Mesenchymal stem cell (in vitro differentiated cells and primary cell): ENCODE measurements at regions not wholly inside any gene's neighbourhood (a gene's known extent, or its start where the extent isn't known, plus 50 kb on each side); places are given as distances from the start of the nearest gene placed in this dataset.

Experiments
- DNase-seq: peaks from one replicate; pipeline ENCODE4 v3.0.0-alpha.2; 2013
- H2AFZ ChIP-seq: one replicate; pipeline ENCODE4 v1.6.1; 2013; ENCODE audit warnings: low read depth, mild to moderate bottlenecking, control low read depth, inconsistent platforms, low read length, moderate library complexity
- H2AK5ac ChIP-seq: 2 replicates; pipeline ENCODE4 v1.6.1; 2013; ENCODE audit warnings: low read length, moderate library complexity, mild to moderate bottlenecking, inconsistent platforms; ENCODE audit not compliant: severe bottlenecking
- H2BK120ac ChIP-seq: one replicate; pipeline ENCODE4 v1.6.1; 2013; ENCODE audit warnings: low read depth, mild to moderate bottlenecking, inconsistent platforms, low read length, moderate library complexity
- H2BK12ac ChIP-seq, 2 experiments: one replicate each; pipeline ENCODE4 v1.6.1; 2013; ENCODE audit warnings: inconsistent platforms in 2 of 2, low read length in 2 of 2, mild to moderate bottlenecking in 2 of 2, moderate library complexity in 2 of 2, control low read depth in 1 of 2
- H2BK15ac ChIP-seq: one replicate; pipeline ENCODE4 v1.6.1; 2013; ENCODE audit warnings: mild to moderate bottlenecking, low read depth, inconsistent platforms; ENCODE audit not compliant: poor library complexity, severe bottlenecking
- H2BK5ac ChIP-seq: 2 replicates; pipeline ENCODE4 v1.6.1; 2013; ENCODE audit warnings: low read depth, mild to moderate bottlenecking, low read length, control low read depth, inconsistent platforms; ENCODE audit not compliant: poor library complexity, severe bottlenecking
- H3K14ac ChIP-seq, 2 experiments: one replicate each; pipeline ENCODE4 v1.6.1; 2013; ENCODE audit warnings: inconsistent platforms in 2 of 2, low read length in 2 of 2, control low read depth in 1 of 2, mild to moderate bottlenecking in 1 of 2, moderate library complexity in 1 of 2
- H3K18ac ChIP-seq, 2 experiments: one replicate each; pipeline ENCODE4 v1.6.1; 2013; ENCODE audit warnings: inconsistent platforms in 2 of 2, low read length in 2 of 2, control low read depth in 1 of 2, low read depth in 1 of 2, mild to moderate bottlenecking in 1 of 2
- H3K23ac ChIP-seq, 2 experiments: one replicate each; pipeline ENCODE4 v1.6.1; 2013; ENCODE audit warnings: inconsistent platforms in 2 of 2, low read length in 2 of 2, mild to moderate bottlenecking in 2 of 2, moderate library complexity in 2 of 2, control low read depth in 1 of 2
- H3K27ac ChIP-seq: 2 replicates; pipeline ENCODE4 v1.5.1; 2013; ENCODE audit warnings: mild to moderate bottlenecking, moderate library complexity, low read length, control low read depth, inconsistent platforms; ENCODE audit not compliant: poor library complexity, severe bottlenecking
- H3K27me3 ChIP-seq, 2 experiments: 2 replicates each; pipeline versions ENCODE4 v1.6.1 to v1.7.0; 2013; ENCODE audit warnings: low read length in 2 of 2, mild to moderate bottlenecking in 2 of 2, moderate library complexity in 2 of 2, control low read depth in 1 of 2, inconsistent platforms in 1 of 2; ENCODE audit not compliant: control insufficient read depth in 1 of 2, insufficient read depth in 1 of 2
- H3K36me3 ChIP-seq, 2 experiments: 2 replicates each; pipeline versions ENCODE4 v1.6.1 to v1.7.0; 2013; ENCODE audit warnings: low read length in 2 of 2, control low read depth in 1 of 2, inconsistent platforms in 1 of 2, low read depth in 1 of 2, mild to moderate bottlenecking in 1 of 2; ENCODE audit not compliant: insufficient read depth in 2 of 2, control insufficient read depth in 1 of 2
- H3K4ac ChIP-seq, 2 experiments: one replicate each; pipeline ENCODE4 v1.6.1; 2013; ENCODE audit warnings: inconsistent platforms in 2 of 2, low read length in 2 of 2, mild to moderate bottlenecking in 2 of 2, moderate library complexity in 2 of 2, control low read depth in 1 of 2, low read depth in 1 of 2
- H3K4me1 ChIP-seq: 2 replicates; pipeline ENCODE4 v1.6.1; 2013; ENCODE audit warnings: low read depth, low read length, control low read depth; ENCODE audit not compliant: control insufficient read depth, insufficient read depth
- H3K4me2 ChIP-seq: 2 replicates; pipeline ENCODE4 v1.6.1; 2013; ENCODE audit warnings: low read length, mild to moderate bottlenecking, inconsistent platforms; ENCODE audit not compliant: poor library complexity, severe bottlenecking
- H3K4me3 ChIP-seq, 2 experiments: 2 replicates each; pipeline versions ENCODE4 v1.5.1 to v1.7.0; 2013; ENCODE audit warnings: low read length in 2 of 2, mild to moderate bottlenecking in 2 of 2, control low read depth in 1 of 2, low read depth in 1 of 2; ENCODE audit not compliant: insufficient read depth in 1 of 2
- H3K79me1 ChIP-seq: replicated peaks from 2 replicates; pipeline ENCODE4 v1.6.1; 2013; ENCODE audit warnings: mild to moderate bottlenecking, control low read depth, low read length, inconsistent platforms; ENCODE audit not compliant: poor library complexity, severe bottlenecking
- H3K9ac ChIP-seq: 2 replicates; pipeline ENCODE4 v1.7.0; 2013; ENCODE audit warnings: mild to moderate bottlenecking, low read length, moderate library complexity
- H3K9me3 ChIP-seq: 2 replicates; pipeline ENCODE4 v1.7.0; 2013; ENCODE audit warnings: mild to moderate bottlenecking, low read length; ENCODE audit not compliant: control insufficient read depth
- H4K8ac ChIP-seq: one replicate; pipeline ENCODE4 v1.6.1; 2013; ENCODE audit warnings: inconsistent platforms, mild to moderate bottlenecking, low read length, moderate library complexity
- H4K91ac ChIP-seq: one replicate; pipeline ENCODE4 v1.6.1; 2013; ENCODE audit warnings: mild to moderate bottlenecking, low read length, inconsistent platforms
- WGBS: methylation state at CpG from one replicate; pipeline ENCODE4 v1.1.7; 2013; ENCODE audit warnings: mixed read lengths; 5-methylcytosine and 5-hydroxymethylcytosine counted together

DNA sequence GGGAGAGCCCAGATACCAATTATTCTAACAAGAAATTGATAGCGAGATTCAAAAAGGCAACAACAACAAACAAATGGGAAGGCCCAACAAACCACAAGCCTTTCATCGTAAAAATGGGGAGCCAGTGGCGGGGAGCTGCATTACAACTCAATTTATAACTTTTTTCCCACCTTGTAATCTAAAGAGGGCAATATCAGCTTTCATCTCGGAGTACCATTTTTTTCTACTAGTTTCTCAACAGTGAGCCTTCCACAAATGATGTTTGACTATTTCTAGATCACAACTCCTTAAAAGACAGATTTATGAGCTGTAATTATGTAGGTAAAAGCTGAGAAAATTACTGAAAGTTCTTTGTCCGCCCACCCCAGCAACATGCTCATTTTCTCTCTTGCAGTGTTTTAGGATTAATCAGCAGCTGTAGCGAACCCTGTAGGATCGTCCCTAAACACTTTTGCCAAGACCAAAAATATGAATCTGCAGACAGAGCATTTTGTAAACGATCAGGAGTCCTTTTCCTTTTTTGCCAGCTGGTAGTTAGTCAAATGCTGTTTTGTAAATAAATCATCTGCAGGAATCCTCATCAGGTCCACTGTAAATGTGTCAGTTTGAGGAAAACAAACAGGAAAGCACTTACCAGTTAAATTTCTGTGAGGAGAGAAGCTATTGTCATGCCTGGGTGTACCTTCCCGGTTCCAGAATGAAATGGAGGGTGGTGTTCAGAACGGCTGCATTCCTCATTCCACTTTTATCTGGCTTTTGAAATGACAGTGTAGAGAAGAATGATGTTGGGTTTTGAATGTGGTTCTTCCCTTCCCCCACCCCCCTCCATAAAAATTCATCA is 53.2 kb downstream of the EEF1B2 start:
- Histone ChIP-seq H3K18ac (no peak overlapping the region), H3K23ac (no peak overlapping the region), H3K4me3 (peak overlapping the region in 1 of 2 experiments; percentile 80), H3K36me3 (no peaks in the 10 kb centered on the region), H2BK120ac (no peak overlapping the region), H3K4ac (no peak overlapping the region), H2BK12ac (no peak overlapping the region), H2AK5ac (no peak overlapping the region), H2BK15ac (no peak overlapping the region), H3K79me1 (no peaks in the 10 kb centered on the region), H3K14ac (no peak overlapping the region), H2AFZ (no peak overlapping the region), H3K9ac (peak overlapping the region; percentile 90), H3K9me3 (no peaks in the 10 kb centered on the region), H2BK5ac (no peak overlapping the region), H4K8ac (no peak overlapping the region), H4K91ac (no peak overlapping the region), H3K4me2 (peak overlapping the region; percentile 68), H3K27ac (no peak overlapping the region), H3K4me1 (no peaks in the 10 kb centered on the region), H3K27me3 (no peaks in the 10 kb centered on the region)
- 47% methylated on average over 9 of the region's 10 CpGs for WGBS
- DNase-seq = peak; percentile 25

DNA sequence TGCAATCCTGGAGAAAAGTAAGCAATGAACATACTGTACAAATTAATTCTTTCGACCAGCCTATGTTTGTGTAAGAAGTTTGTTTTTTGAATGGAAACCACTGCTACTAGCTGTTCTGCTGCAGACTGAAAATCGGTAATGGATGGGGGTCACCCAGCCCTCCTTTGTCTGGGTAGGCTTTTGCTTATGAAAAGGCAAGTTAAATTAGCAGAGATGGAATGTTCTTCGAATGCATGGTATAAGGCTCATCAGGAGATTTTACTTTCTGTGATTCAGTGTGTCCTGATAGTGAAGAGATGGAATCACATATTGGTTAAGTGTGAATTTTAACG is 53.8 kb downstream of the EEF1B2 start:
- H3K27me3 ChIP-seq = no peaks in the 10 kb centered on the region
- H3K14ac ChIP-seq = no peak overlapping the region
- H3K27ac ChIP-seq = no peak overlapping the region
- no peak for DNase-seq
- H2AFZ ChIP-seq = no peak overlapping the region
- H3K79me1 ChIP-seq = no peaks in the 10 kb centered on the region
- no peak overlapping the region for H3K4ac ChIP-seq
- 73% methylated on average over 4 of the region's 4 CpGs for WGBS
- no peaks in the 10 kb centered on the region for H3K36me3 ChIP-seq
- no peak overlapping the region for H2BK5ac ChIP-seq
- H3K18ac ChIP-seq = no peak overlapping the region
- no peak overlapping the region for H3K23ac ChIP-seq
- H3K9me3 ChIP-seq = no peaks in the 10 kb centered on the region
- H2BK120ac ChIP-seq = no peak overlapping the region
- H4K8ac ChIP-seq = no peak overlapping the region
- no peaks in the 10 kb centered on the region for H3K4me1 ChIP-seq
- no peak overlapping the region for H2BK12ac ChIP-seq
- H3K4me3 ChIP-seq = peak overlapping the region in 1 of 2 experiments; percentile 80
- no peak overlapping the region for H4K91ac ChIP-seq
- H2AK5ac ChIP-seq = no peak overlapping the region
- H3K9ac ChIP-seq = peak overlapping the region; percentile 90
- no peak overlapping the region for H2BK15ac ChIP-seq
- H3K4me2 ChIP-seq = no peak overlapping the region

- H3K36me3 ChIP-seq = no peaks in the 10 kb centered on the region
- H2AFZ ChIP-seq = no peak overlapping the region
- H3K4me3 ChIP-seq = no peak overlapping the region
- H2AK5ac ChIP-seq = no peak overlapping the region
- no peak overlapping the region for H2BK5ac ChIP-seq
- H3K27ac ChIP-seq = no peak overlapping the region
- H4K8ac ChIP-seq = no peak overlapping the region
- WGBS = 76% methylated on average over 4 of the region's 5 CpGs
- peak overlapping the region; percentile 37 for H3K9ac ChIP-seq
- no peak overlapping the region for H4K91ac ChIP-seq
- H3K9me3 ChIP-seq = no peaks in the 10 kb centered on the region
- H3K4me1 ChIP-seq = no peaks in the 10 kb centered on the region
- DNase-seq = no peak
- no peak overlapping the region for H2BK120ac ChIP-seq
- H2BK15ac ChIP-seq = no peak overlapping the region
- H3K4ac ChIP-seq = no peak overlapping the region
- H3K4me2 ChIP-seq = no peak overlapping the region
- H3K18ac ChIP-seq = no peak overlapping the region
- H3K79me1 ChIP-seq = no peaks in the 10 kb centered on the region
- no peak overlapping the region for H3K14ac ChIP-seq
- H3K23ac ChIP-seq = no peak overlapping the region
- H3K27me3 ChIP-seq = no peaks in the 10 kb centered on the region
- H2BK12ac ChIP-seq = no peak overlapping the region
Measured at GRCh38 chr2:206217166-206217565, 57.3 kb upstream of the ZDBF2 start.

GRCh38 chr2:206217743-206218142 is 56.7 kb upstream of the ZDBF2 start:
- Histone ChIP-seq H2BK15ac (no peak overlapping the region), H3K4ac (no peak overlapping the region), H2BK120ac (no peak overlapping the region), H4K91ac (no peak overlapping the region), H3K18ac (no peak overlapping the region), H2AK5ac (no peak overlapping the region), H3K14ac (no peak overlapping the region), H3K27ac (no peak overlapping the region), H3K79me1 (no peaks in the 10 kb centered on the region), H3K4me3 (peak overlapping the region in 1 of 2 experiments; percentile 60), H3K4me1 (no peaks in the 10 kb centered on the region), H3K27me3 (no peaks in the 10 kb centered on the region), H3K36me3 (no peaks in the 10 kb centered on the region), H3K9me3 (no peaks in the 10 kb centered on the region), H2BK5ac (no peak overlapping the region), H3K9ac (peak overlapping the region; percentile 37), H2AFZ (no peak overlapping the region), H3K23ac (no peak overlapping the region), H3K4me2 (no peak overlapping the region), H4K8ac (no peak overlapping the region), H2BK12ac (no peak overlapping the region)
- no peak for DNase-seq
- 60% methylated on average over 6 of the region's 6 CpGs for WGBS
